Right lung (tissue), 2 donors: ENCODE measurements at regions not wholly inside any gene's neighbourhood (a gene's known extent, or its start where the extent isn't known, plus 50 kb on each side); places are given as distances from the start of the nearest gene placed in this dataset.

ENCODE experiments used
- DNase-seq, 2 donors: peaks; one replicate each; pipeline ENCODE4 v3.0.0-alpha.2; 2013

DNA sequence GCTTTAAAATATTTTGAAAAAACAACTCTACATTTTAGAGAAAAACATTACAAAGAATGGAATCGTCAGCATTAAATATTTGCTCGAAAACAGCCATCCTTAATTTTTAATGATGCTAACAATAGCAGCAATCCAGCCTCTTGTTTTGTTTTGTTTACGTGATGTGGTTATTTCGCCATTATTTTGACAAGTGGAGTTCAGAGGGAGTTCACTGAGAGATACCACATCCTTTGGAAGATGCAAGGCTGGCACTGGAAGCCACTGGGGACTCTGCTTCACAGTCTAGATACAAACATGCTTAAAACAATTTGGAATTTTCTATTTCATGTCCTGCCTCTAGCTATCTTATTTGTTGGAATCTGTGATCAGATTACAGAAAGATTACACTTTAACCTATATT lies 556.3 kb downstream of the PCDH17 start:
- peak in 1 of 2 donors; percentile 16 for DNase-seq

- peak in 1 of 2 donors; percentile 2 for DNase-seq
Observed at GRCh38 chr13:58190577-58190976, 559.0 kb downstream of the PCDH17 start.

DNA sequence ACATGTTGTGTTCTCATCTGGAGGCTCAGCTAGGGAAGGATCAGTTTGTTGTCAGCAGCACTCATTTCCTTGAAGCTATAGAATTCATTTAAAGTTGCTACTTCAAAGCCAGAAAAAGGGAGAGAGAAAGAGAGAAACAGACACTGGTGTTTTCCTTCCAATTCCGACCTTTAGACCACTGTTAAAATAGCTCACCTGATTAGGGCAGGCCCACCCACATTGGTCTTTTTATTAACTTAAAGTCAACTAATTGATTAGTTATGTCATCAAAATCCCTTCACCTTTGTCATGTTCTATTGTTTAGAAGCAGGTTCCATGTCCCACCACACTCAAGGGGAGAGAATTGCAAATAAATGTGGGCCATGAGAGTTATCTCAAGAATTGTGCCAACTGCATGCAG lies 560.2 kb downstream of the PCDH17 start:
- DNase-seq, result no peak

GRCh38 chr13:58202099-58202498 lies 570.6 kb downstream of the PCDH17 start:
- no peak for DNase-seq

DNA sequence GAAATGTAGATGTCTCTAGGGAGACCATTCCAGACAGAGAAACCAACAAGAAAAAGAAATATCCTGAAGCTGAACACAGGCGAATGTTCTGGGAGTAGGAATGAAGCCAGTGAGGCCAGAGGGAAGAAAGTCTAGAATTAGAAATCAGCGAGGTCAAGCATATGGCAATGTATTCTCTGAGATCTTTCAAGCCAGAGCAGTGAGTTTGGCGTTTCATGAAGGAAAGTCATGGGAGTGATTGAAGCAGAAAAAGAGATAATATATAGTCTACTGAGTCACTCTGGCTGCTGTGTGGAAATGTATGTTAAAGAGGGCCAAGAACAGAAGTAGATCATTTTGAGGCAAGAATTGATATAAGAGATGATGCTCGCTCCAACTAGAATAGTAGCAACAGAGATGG lies 576.0 kb downstream of the PCDH17 start:
- DNase-seq, result no peak

GRCh38 chr13:58235454-58235853 lies 603.9 kb downstream of the PCDH17 start:
- DNase-seq, result no peak

- no peak for DNase-seq
Observed at GRCh38 chr13:58238972-58239773, 607.6 kb downstream of the PCDH17 start.

- DNase-seq, result no peak
Observed at GRCh38 chr13:58239774-58240268, 608.3 kb downstream of the PCDH17 start.

- no peak for DNase-seq
Observed at GRCh38 chr13:58247080-58247479, 615.5 kb downstream of the PCDH17 start.

- no peak for DNase-seq
Observed at GRCh38 chr13:58254943-58255342, 623.4 kb downstream of the PCDH17 start.

GRCh38 chr13:58266271-58266670 lies 634.7 kb downstream of the PCDH17 start:
- no peak for DNase-seq

- no peak for DNase-seq
Observed at GRCh38 chr13:58298556-58299135, 667.1 kb downstream of the PCDH17 start.

DNA sequence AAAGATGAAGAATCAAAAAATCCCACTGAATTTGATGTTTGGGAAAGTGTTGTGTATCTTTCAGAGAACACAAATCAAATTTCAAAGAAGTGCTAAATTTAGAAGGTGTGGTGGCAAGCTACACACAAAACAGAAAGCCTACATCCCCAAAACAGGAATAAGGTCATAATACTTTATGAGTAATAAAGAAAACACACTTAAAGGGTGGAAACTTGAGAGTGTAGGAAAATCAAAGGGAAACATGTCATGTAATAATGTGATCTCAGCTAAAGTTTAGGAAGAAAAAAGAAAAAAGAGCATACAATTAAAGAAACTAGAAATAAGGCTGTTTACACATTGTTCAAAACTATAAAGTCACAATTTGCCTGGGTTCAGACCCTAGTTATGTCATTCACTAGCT lies 668.7 kb downstream of the PCDH17 start:
- no peak for DNase-seq

DNA sequence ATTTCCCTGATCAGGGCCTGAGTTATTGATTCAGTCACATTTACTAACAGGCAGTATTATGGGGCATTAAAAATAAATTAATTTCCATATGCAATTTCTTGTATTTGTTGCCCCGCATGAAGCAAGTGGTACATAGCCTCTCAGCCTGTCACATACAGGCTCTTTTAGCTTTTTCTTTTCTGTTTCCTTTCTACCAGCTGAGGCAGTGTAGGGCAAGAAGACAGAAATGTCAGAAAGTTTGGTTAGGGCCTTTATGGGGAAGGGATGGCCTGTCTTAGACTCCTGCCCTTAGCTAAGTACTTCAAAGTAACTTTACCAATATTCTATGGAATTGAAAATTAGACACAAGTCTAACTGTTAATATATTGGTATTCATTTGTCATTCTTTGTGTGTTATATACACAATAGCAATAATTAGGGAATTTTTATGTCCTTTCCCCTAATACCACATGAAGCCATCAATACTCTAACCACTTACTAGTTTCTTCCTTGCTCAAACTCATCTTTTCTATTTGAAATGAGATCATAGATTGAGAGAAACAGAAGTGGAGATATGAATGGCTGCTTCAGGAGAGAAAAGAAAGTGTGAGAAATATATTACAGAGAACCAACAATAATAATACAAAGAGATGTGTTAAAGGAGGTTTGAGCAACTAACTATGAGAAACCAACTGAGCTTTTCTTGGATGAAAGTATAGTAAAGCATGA lies 669.6 kb downstream of the PCDH17 start:
- no peak for DNase-seq

DNA sequence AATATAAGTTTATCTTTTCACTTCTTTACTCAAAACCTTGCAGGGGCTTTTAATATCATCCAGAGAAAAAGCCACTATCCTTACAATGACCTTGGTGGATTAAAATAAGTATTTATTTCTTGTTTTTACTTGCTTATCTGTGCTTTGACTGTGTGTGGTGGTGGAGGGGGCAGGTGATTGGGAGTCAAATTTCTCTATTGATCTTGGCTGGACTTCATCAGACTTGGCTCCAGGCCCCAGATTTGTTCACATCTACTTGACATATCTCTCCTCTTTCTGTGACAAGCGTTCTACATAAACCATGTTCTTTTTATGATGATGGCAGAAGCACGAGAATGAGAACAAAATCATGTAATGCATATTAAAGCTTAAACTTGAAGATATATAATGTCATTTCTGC lies 670.8 kb downstream of the PCDH17 start:
- DNase-seq, result no peak

DNA sequence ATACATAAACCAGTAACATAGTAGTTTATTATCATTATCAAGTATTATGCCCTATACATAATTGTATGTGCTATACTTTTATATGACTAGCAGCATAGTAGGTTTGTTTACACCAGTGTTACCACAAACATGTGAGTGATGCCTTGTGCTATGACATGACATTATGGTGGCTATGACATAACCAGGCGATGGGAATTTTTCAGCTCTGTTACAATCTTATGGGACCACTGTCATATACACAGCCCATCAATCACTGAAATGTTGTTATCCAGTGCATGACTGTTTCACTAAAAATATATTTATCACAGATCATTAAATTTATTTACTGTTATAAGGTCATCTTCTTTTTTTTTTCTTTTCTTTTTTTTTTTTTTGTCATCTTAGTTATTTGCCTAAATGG lies 674.5 kb downstream of the PCDH17 start:
- DNase-seq, result no peak

- no peak for DNase-seq
Observed at GRCh38 chr13:58313219-58313618, 681.7 kb downstream of the PCDH17 start.

DNA sequence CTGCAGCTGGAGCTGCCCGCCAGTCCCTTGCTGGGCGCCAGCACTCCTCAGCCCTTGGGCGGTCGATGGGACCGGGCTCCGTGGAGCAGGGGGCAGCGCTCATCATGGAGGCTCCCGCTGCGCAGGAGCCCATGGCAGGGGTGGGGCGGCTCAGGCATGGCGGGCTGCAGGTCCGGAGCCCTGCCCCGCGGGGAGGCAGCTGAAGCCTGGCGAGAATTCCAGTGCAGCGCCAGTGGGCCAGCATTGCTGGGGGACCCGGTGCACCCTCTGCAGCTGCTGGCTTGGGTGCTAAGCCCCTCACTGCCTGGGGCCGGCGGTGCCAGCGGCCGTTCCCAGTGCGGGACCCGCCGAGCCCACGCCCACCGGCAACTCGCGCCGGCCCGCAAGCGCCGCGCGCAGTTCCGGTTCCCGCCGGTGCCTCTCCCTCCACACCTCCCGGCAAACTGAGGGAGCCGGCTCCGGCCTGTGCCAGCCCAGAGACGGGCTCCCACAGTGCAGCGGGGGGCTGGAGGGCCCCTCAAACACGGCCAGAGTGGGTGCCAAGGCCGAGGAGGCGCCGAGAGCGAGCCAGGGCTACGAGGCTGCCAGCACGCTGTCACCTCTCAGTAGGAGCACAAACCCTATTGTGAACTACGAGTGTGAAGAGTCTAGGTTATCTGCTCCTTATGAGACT lies 687.1 kb downstream of the PCDH17 start:
- DNase-seq, result no peak

DNA sequence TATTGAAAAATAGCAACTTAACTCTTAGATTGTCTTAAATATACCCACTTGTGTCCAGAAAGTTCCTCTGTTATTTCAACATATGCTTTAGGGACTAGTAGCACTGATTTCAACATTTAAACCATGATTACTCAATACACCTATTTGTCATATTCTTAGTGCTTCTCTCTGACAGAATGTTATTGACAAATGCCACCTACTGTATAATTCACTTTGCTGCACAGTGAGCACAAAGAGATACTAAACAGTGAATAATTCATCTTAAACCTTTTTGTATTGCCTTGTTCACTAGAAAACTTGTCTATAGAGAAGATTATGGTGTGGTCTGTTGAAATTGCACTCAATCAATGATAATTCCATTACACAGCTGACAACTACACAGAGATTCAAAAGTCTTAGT lies 692.6 kb downstream of the PCDH17 start:
- DNase-seq, result peak; percentile 58 to 62

GRCh38 chr13:58329746-58330145 lies 698.2 kb downstream of the PCDH17 start:
- no peak for DNase-seq

DNA sequence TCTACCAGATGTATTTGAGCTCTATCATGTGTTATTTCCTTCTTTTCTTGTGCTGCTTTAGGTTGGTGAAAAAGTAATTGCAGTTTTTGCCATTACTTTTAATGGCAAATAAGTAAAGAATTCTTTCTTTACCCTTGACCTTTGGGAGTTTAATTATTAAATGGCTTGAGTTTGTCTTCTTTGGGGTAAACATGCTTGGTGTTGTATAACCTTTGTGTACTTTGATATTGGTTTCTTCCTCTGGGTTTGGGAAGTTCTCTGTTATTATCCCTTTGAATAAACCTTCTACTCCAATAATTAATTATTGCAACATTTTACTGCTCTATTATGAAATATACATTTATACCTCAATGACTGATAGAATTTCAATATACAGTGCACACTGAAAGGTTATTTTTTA lies 709.4 kb downstream of the PCDH17 start:
- no peak for DNase-seq

DNA sequence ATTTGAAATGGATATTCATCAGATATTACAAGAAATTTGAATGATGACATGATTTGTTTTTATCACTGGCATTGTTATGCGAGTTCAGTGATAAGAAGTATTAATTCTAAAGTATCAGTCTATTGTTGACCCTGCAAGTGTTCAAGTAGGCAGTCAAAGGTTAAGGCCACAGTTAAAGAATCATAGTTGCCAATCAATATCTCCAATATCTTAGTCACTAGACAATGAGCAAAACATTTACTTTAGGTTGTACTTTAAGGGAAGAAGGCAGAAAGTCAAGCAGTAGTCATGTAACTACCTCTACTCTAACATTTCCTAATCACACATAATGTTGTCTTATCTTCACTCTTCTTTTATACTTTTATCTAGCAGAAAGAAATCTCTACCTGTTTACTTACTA lies 709.8 kb downstream of the PCDH17 start:
- no peak for DNase-seq
